Activated CD8-positive, alpha-beta memory T cell treated with anti-CD3 and anti-CD28 coated beads, Interleukin-2, amount 50 U/mL, for 4 hours (primary cell): ENCODE measurements at regions not wholly inside any gene's neighbourhood (a gene's known extent, or its start where the extent isn't known, plus 50 kb on each side); places are given as distances from the start of the nearest gene placed in this dataset.
"Not testable (repeated sequence)": the region's sequence is repeated elsewhere in the genome, so short reads cannot be mapped to it uniquely, and the experiment has no call there.

Experiments
- DNase-seq: peaks from one replicate; pipeline ENCODE4 v3.0.0-alpha.2; 2020

GRCh38 chr1:10914056-10914455, 98.4 kb upstream of the TARDBP start:
- no peak for DNase-seq

GRCh38 chr1:10915594-10915993, 96.9 kb upstream of the TARDBP start:
- no peak for DNase-seq

- no peak for DNase-seq
These were observed 96.1 kb upstream of the TARDBP start for GRCh38 chr1:10916311-10916710.

GRCh38 chr1:10916991-10917390, 95.5 kb upstream of the TARDBP start:
- no peak for DNase-seq

- no peak for DNase-seq
These were observed 94.7 kb upstream of the TARDBP start for GRCh38 chr1:10917513-10918454.

- no peak for DNase-seq
These were observed 93.9 kb upstream of the TARDBP start for GRCh38 chr1:10918531-10918930.

- DNase-seq: no peak
These were observed 92.3 kb upstream of the TARDBP start for GRCh38 chr1:10920063-10920626.

GRCh38 chr1:10922315-10923060, 90.0 kb upstream of the TARDBP start:
- not testable (repeated sequence) for DNase-seq

GRCh38 chr1:10924030-10924429, 88.4 kb upstream of the TARDBP start:
- no peak for DNase-seq

- no peak for DNase-seq
These were observed 83.8 kb upstream of the TARDBP start for GRCh38 chr1:10928654-10929053.

GRCh38 chr1:10932088-10932487, 80.4 kb upstream of the TARDBP start:
- no peak for DNase-seq

- DNase-seq: no peak
These were observed 78.2 kb upstream of the TARDBP start for GRCh38 chr1:10934150-10934818.

GRCh38 chr1:10935246-10935645, 77.2 kb upstream of the TARDBP start:
- DNase-seq: no peak

GRCh38 chr1:10935724-10936123, 76.7 kb upstream of the TARDBP start:
- DNase-seq: no peak

- no peak for DNase-seq
These were observed 75.2 kb upstream of the TARDBP start for GRCh38 chr1:10936998-10937901.

- DNase-seq: no peak
These were observed 73.6 kb upstream of the TARDBP start for GRCh38 chr1:10938741-10939417.

- no peak for DNase-seq
These were observed 72.6 kb upstream of the TARDBP start for GRCh38 chr1:10939654-10940450.

GRCh38 chr1:10940451-10940804, 72.0 kb upstream of the TARDBP start:
- DNase-seq: no peak

GRCh38 chr1:10940838-10941237, 71.6 kb upstream of the TARDBP start:
- no peak for DNase-seq

- peak; percentile 72 for DNase-seq
These were observed 70.4 kb upstream of the TARDBP start for GRCh38 chr1:10941891-10942541.
